BE2C (cell line): ENCODE measurements at regions not wholly inside any gene's neighbourhood (a gene's known extent, or its start where the extent isn't known, plus 50 kb on each side); places are given as distances from the start of the nearest gene placed in this dataset.

Experiments used
- DNase-seq: peaks from one replicate; pipeline ENCODE4 v3.0.0-alpha.2; 2020
- H3K27me3 ChIP-seq: fragments of 250-450 bp; sonication (Bioruptor Pico); 2 replicates; pipeline ENCODE4 v1.5.1; 2020; ENCODE audit warnings: mild to moderate bottlenecking
- H3K36me3 ChIP-seq: fragments of 250-450 bp; sonication (Bioruptor Pico); 2 replicates; pipeline ENCODE4 v1.5.1; 2020; ENCODE audit warnings: mild to moderate bottlenecking
- H3K4me1 ChIP-seq: fragments of 250-450 bp; sonication (Bioruptor Pico); 2 replicates; pipeline ENCODE4 v1.5.1; 2020
- H3K4me3 ChIP-seq: 2 replicates; pipeline ENCODE4 v1.5.1; 2011; ENCODE audit warnings: low read depth, low read length
- H3K9me3 ChIP-seq: fragments of 250-450 bp; sonication (Bioruptor Pico); 2 replicates; pipeline ENCODE4 v1.5.1; 2020
- CTCF ChIP-seq: IDR thresholded peaks from 2 replicates; pipeline ENCODE4 v1.5.1; 2012; ENCODE audit warnings: mild to moderate bottlenecking, low read depth, low read length

DNA sequence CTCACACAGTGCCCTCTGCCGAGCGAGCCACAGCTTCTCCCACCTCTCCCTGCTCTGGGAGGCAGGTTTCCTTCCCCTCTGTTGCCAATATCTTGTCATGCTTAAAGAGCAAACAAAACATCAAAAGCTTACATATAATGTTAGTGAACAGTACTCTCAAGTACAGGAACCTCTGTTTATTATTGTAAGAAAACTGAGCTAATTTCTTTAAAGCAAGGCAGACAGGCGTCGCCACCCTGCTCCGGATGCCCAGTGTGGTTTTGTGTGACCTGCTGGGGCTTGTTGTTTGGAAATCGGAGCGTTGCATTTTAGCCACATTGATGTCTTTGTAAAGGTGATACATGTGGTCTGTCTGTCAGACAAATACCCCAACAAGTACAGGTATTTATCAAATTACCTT is 401.4 kb upstream of the IRX1 start:
- Histone ChIP-seq H3K4me1 (no peaks in the 10 kb centered on the region), H3K36me3 (no peaks in the 10 kb centered on the region), H3K9me3 (no peaks in the 10 kb centered on the region; the same call in 1 of the 2 replicates), H3K27me3 (no peaks in the 10 kb centered on the region), H3K4me3 (no peak overlapping the region)
- DNase-seq: no peak
- TF ChIP-seq CTCF: no peak

- Histone ChIP-seq H3K4me1 (no peaks in the 10 kb centered on the region), H3K27me3 (no peaks in the 10 kb centered on the region)
- DNase-seq: no peak
These were observed 404.0 kb upstream of the IRX1 start for GRCh38 chr5:3191585-3191984.

DNA sequence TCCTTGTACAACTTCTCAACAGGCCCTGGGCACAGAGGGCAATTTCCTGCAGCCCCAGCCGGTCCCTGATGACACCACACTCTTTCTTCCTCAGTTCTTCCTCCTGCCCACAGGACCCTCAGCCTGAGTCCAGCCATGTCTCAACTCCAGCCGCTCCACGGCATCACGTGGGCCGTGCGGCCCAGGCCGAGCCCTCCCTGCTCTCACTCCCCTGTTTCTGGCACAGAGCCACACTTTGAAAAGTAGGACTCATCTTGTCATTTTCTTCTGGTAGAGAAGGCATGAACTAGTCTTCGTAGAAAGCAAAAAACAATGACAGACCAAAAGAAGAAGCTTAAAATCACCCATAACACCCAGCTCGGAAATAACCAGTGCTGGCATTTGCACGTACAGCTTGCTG is 404.7 kb upstream of the IRX1 start:
- DNase-seq: no peak
- no peak overlapping the region for H3K4me3 ChIP-seq
- H3K4me1 ChIP-seq: no peaks in the 10 kb centered on the region
- H3K27me3 ChIP-seq: no peaks in the 10 kb centered on the region
- TF ChIP-seq CTCF: no peak
- no peaks in the 10 kb centered on the region for H3K36me3 ChIP-seq
- H3K9me3 ChIP-seq: no peaks in the 10 kb centered on the region

More at GRCh38 chr5:3191585-3191984, 404.0 kb upstream of the IRX1 start:
- no peak for TF ChIP-seq CTCF
- Histone ChIP-seq H3K9me3 (no peaks in the 10 kb centered on the region), H3K36me3 (no peaks in the 10 kb centered on the region), H3K4me3 (no peak overlapping the region)

GRCh38 chr5:3190433-3190832 is 405.2 kb upstream of the IRX1 start:
- no peak for TF ChIP-seq CTCF
- no peaks in the 10 kb centered on the region for H3K36me3 ChIP-seq
- DNase-seq: no peak

DNA sequence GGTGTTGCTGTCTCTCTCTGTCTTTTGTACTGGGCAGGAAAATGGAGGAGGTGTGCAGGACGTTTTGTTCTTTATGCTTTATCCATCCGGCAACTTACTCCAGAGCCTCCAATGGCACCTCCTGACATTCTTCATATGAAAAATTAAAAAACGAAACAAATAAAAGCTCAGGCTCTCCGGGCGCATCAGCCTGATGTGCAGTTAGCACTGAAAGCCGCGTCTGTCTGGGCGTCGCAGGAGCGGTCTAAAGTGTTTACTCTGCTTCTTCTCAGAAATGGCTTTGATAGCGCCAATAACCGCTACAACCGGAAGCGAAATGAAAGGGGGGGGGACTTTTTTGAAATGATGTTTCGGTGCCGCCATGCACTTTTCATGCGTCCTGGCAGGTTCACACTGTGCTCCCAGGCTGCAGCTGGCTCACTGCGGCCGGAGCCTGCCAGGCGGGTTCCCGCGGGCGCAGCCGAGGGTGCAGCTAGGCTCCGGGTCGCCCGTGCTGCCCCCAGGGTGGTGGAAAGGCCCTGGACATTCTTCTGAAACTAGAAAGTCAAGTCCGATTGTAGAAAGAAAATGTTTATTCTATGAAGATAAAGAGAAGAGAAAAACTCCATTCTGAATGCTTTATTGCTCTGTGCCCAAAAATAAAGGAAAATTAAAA is 407.7 kb upstream of the IRX1 start:
- no peaks in the 10 kb centered on the region for H3K9me3 ChIP-seq
- no peaks in the 10 kb centered on the region for H3K27me3 ChIP-seq
- no peaks in the 10 kb centered on the region for H3K4me1 ChIP-seq
- H3K36me3 ChIP-seq: no peaks in the 10 kb centered on the region
- no peak for DNase-seq
- no peak for TF ChIP-seq CTCF
- H3K4me3 ChIP-seq: no peak overlapping the region

More at GRCh38 chr5:3190433-3190832, 405.2 kb upstream of the IRX1 start:
- Histone ChIP-seq H3K4me1 (no peaks in the 10 kb centered on the region), H3K4me3 (no peak overlapping the region), H3K27me3 (no peaks in the 10 kb centered on the region), H3K9me3 (no peaks in the 10 kb centered on the region)

DNA sequence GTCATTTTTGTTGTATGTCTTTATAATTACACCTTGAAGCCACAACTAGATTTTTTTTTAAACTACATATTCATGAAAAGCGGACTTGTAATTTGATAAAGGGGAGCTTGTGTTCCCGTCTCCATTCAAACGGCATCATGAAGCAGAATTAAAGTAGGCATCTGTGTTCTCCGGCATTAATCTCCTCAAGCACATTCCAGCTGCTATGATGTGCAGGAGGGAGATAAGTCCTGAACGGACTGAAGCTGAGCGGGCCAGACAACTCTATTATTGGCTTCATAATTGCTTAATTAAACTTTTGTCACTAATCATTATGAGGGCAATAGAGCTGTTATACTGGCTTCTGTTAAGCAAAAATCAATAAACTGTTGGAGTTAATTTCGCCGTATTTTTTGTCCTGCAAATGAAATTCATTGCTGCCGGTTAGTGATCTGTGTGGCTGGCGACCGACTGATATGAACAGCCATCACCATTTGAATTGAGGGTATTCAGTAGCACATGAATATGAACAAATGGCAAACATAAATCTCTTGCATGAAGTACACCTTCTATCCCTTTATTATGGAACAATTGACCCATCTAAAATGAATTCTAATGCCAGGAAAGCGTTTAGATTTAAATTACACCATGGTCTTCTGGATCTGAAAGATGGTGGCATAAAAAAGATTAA is 408.8 kb upstream of the IRX1 start:
- TF ChIP-seq CTCF: no peak
- H3K4me3 ChIP-seq: no peak overlapping the region
- H3K36me3 ChIP-seq: no peaks in the 10 kb centered on the region
- no peaks in the 10 kb centered on the region for H3K4me1 ChIP-seq
- DNase-seq: no peak
- H3K9me3 ChIP-seq: peaks cover 6% of the 10 kb centered on the region
- no peaks in the 10 kb centered on the region for H3K27me3 ChIP-seq
